LNCAP (cell line): ENCODE measurements at regions not wholly inside any gene's neighbourhood (a gene's known extent, or its start where the extent isn't known, plus 50 kb on each side); places are given as distances from the start of the nearest gene placed in this dataset.

Experiments used
- CTCF ChIP-seq: fragments of 450-650 bp; IDR thresholded peaks from 2 replicates; pipeline ENCODE4 v1.5.1; 2017; ENCODE audit warnings: mild to moderate bottlenecking

- TF ChIP-seq CTCF: no peak
Measured at GRCh38 chr5:124906339-124907097, 160.1 kb upstream of the ZNF608 start.

GRCh38 chr5:124907098-124907644 is 160.7 kb upstream of the ZNF608 start:
- TF ChIP-seq CTCF: no peak

DNA sequence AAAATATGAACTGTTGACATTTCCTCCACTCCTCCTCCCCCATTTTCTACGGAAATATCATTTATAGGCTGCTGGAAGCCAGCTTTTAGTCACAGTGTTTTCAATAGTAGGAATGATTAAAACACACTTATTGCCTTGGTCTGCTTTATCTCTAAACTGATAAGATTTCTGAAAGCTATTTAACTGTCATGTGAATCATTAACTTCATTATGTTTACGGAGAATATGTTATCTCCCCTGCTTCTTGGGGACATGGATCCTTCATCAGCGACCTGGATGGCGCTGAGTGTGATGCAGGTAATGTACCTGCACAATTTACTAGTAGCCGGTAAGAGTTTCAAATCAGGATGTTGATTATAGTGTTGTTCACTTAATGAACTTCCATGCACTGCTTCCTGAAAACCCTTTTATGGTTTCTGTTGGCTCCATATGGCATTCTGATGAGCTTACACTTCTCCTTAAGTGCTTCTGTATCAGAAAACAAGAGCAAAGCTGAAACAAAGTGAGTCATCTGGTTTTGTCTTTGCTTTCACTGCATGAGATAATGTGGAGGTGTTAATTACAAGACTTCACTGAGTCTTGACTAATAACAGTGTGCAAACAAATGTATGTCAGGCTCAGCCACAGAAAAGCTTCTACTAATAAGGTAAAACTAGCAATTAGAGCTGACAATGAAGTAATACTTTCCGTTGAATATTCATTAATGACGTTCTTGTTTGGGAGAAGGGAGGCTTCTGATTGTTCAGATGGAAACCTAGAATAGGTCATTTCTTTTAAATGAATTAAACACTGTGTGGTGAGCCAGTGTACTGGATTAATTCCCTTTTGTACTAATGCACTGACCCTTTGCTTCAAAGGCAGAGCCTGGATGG is 162.4 kb upstream of the ZNF608 start:
- TF ChIP-seq CTCF: no peak

GRCh38 chr5:124909734-124910133 is 163.3 kb upstream of the ZNF608 start:
- no peak for TF ChIP-seq CTCF

DNA sequence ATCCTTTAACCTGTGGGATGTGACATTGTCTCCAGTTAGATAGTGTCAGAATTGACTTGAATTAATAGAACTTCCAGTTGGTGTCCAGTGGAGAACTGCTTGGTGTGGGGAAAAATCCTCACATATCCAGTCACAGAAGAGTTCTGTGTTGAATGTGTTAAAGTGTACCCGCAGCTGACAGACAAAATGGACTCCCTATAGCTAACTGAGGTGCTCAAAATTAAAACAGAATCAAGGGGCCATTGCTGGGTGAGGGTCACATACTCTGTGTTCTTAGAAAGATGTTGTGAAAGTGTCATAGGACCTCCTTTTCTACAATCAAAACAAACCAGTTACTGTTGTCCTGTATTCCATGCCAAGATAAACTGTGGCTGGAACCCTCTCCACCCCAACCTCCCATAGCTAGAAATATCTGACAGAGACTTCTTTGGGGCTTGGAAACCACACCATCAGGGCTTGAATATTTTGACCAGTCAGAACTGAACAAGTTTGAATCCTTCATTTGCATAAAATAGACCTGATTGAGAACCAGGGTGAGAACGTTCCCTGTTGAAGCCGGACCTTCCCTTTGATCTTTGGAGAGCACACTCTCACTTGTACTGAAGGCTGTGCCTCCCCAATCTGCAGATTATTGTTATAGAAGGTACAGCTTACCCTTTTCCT is 164.0 kb upstream of the ZNF608 start:
- TF ChIP-seq CTCF: no peak

- TF ChIP-seq CTCF: no peak
Measured at GRCh38 chr5:124912638-124913328, 166.3 kb upstream of the ZNF608 start.

DNA sequence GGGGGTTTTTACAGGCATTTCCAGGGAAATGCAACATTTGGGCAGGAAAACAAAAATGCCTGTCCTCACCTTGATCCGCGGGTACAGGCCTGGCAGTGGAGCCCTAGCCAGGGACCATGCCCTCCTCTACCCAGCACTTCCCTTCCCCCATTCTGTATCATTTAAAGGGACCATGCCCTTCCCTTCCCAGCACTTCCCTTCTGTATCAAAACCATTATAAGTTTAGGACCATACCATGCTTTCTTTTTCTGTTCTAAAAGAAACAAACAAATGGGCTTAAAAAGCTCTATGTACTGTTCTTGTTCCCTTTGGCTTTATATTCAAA is 166.9 kb upstream of the ZNF608 start:
- TF ChIP-seq CTCF: no peak
